Aorta (tissue), 5 donors: ENCODE measurements at regions not wholly inside any gene's neighbourhood (a gene's known extent, or its start where the extent isn't known, plus 50 kb on each side); places are given as distances from the start of the nearest gene placed in this dataset.
A peak's percentile ranks its signal among the peaks of the same experiment; 100 is the strongest.

Source experiments
- ATAC-seq: fragments of 200-7000 bp; cut with Tn5 transposase; one replicate; pipeline ENCODE4 v1.9.1; 2022; ENCODE audit warnings: moderate library complexity; ENCODE audit not compliant: low FRiP score
- DNase-seq, 2 donors: peaks; one replicate each; pipeline ENCODE4 v3.0.0-alpha.2; 2020
- H3K27ac ChIP-seq, 2 donors: one replicate each; pipeline ENCODE4 v1.5.1; 2013; ENCODE audit warnings: low read length in 2 of 2, mild to moderate bottlenecking in 2 of 2, moderate library complexity in 2 of 2, control low read depth in 1 of 2, inconsistent platforms in 1 of 2, low read depth in 1 of 2
- H3K27me3 ChIP-seq, 2 donors: one replicate each; pipeline ENCODE4 v1.6.1; 2013; ENCODE audit warnings: control low read depth in 1 of 2, low read length in 1 of 2, mild to moderate bottlenecking in 1 of 2, moderate library complexity in 1 of 2; ENCODE audit not compliant: insufficient read depth in 2 of 2, control insufficient read depth in 1 of 2
- H3K36me3 ChIP-seq, 2 donors: one replicate each; pipeline ENCODE4 v1.6.1; 2013; ENCODE audit warnings: control low read depth in 1 of 2, low read length in 1 of 2, mild to moderate bottlenecking in 1 of 2; ENCODE audit not compliant: insufficient read depth in 2 of 2, control insufficient read depth in 1 of 2
- H3K4me1 ChIP-seq, 2 donors: one replicate each; pipeline ENCODE4 v1.6.1; 2013; ENCODE audit warnings: low read length in 2 of 2, control low read depth in 1 of 2, mild to moderate bottlenecking in 1 of 2, moderate library complexity in 1 of 2; ENCODE audit not compliant: insufficient read depth in 2 of 2, control insufficient read depth in 1 of 2
- H3K4me3 ChIP-seq, 2 donors: one replicate each; pipeline ENCODE4 v1.5.1; 2013; ENCODE audit warnings: low read length in 2 of 2, control low read depth in 1 of 2, mild to moderate bottlenecking in 1 of 2
- H3K9me3 ChIP-seq: one replicate; pipeline ENCODE4 v1.6.1; 2013; ENCODE audit warnings: mild to moderate bottlenecking, low read length; ENCODE audit not compliant: control insufficient read depth
- WGBS, 2 donors: extraction: QIAGEN DNeasy Blood & Tissue Kit; methylation state at CpG; one replicate each; pipeline ENCODE4 v1.1.7; 2013; 5-methylcytosine and 5-hydroxymethylcytosine counted together
- intact Hi-C, 2 donors: fragments of 100-400 bp; cut with DNase I; formaldehyde crosslinking; loops; one replicate each; pipeline versions ENCODE4 v1.14.2 to v1.15.0; 2022
- donor health status: healthy with polysubstance abuse.
- donor health status: Bipolar disorder and iron deficiency.
- donor health status: DM: no; HTN: no; CAD: no.
- donor health status: DM: no; HTN: no; CAD: no.
- donor health status: DM: yes; HTN: yes; CAD: no.

GRCh38 chr1:239322369-239322768, 64.0 kb upstream of the CHRM3 start:
- H3K9me3 ChIP-seq: no peaks in the 10 kb centered on the region
- no peak overlapping the region for H3K4me3 ChIP-seq
- DNase-seq (no peak), ATAC-seq (no peak)
- 46 to 47% methylated on average over 4 of the region's 4 CpGs for WGBS, 2 donors
- intact Hi-C loops: no loop called here
- H3K36me3 ChIP-seq: no peaks in the 10 kb centered on the region
- no peak overlapping the region for H3K27ac ChIP-seq
- no peaks in the 10 kb centered on the region for H3K4me1 ChIP-seq
- no peaks in the 10 kb centered on the region for H3K27me3 ChIP-seq

DNA sequence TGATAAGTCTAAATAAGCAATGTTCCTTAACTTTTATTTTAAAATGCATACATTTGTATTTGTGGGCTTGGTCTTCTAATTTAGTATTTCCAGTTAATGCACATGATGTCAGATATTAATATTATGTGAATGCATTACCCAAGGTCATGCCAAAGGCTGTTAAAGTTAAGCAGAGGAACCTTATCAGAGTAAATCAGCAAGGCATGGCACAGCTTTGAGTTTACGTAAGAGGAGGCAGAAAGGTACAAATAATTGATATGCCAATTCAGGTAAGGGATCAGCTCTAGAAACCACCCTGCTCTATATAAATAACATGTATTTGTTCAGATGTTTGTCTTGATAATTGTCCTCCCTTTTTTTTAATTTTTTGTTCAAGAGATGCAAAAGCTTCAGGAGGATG, 64.5 kb upstream of the CHRM3 start:
- Histone ChIP-seq H3K4me3 (no peak overlapping the region), H3K36me3 (no peaks in the 10 kb centered on the region), H3K27me3 (no peaks in the 10 kb centered on the region), H3K9me3 (no peaks in the 10 kb centered on the region), H3K4me1 (no peaks in the 10 kb centered on the region), H3K27ac (no peak overlapping the region)
- intact Hi-C loops: no loop called here
- DNase-seq: no peak
- WGBS, 2 donors: 78 to 85% methylated on average over 1 of the region's 1 CpG
- no peak for ATAC-seq

DNA sequence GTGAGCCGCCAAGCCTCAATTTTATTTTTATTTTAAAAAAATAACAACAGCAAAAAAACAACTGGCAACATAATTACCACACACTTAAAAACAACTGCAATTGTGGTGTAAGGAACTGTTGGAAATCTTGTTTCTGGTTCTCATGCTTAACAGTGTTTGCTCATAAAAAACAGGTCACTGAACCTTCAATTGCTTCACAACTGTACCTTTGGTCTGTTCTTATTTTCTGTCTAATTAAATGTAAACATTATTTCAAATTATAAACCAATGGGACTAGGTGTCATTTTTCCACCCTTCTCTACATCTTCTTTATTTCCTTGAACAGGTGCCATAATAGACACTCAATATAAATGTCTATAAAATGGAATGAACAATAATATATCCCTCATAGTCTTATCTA, 68.4 kb upstream of the CHRM3 start:
- intact Hi-C loops: no loop called here
- no peak for ATAC-seq
- Histone ChIP-seq H3K4me3 (no peak overlapping the region), H3K36me3 (no peaks in the 10 kb centered on the region), H3K27me3 (no peaks in the 10 kb centered on the region), H3K4me1 (no peaks in the 10 kb centered on the region), H3K27ac (no peak overlapping the region), H3K9me3 (no peaks in the 10 kb centered on the region)
- 93 to 96% methylated on average over 1 of the region's 1 CpG for WGBS, 2 donors
- DNase-seq: no peak

DNA sequence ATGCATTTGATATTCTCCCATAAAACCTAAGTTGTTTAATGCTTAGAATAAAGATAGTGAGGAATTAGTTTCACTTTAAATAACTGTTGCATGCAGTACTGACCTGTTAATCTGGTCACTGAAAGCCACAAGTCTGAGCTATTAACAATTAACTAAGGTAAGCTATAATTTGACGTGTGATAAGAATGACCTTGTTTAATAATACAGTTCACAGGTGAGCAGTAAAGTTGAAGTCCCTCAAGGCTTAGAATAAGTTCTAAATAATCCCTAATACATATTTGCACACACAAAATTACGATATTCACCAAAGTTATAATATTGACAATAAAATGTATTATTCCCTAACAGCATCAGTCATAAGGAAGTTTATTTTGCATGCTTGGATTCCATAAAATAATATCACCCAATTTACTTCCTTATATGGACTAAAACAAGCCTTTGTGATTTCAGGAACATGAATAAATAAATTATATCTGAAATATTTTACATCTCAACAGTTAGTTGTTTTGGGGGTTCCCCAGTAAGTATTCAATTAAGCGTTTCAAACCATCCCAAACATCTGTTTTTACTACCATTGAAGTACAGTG, 70.6 kb upstream of the CHRM3 start:
- H3K27me3 ChIP-seq: no peaks in the 10 kb centered on the region
- peaks cover 1% of the 10 kb centered on the region for H3K9me3 ChIP-seq
- intact Hi-C loops: no loop called here
- no peak overlapping the region for H3K27ac ChIP-seq
- H3K36me3 ChIP-seq: no peaks in the 10 kb centered on the region
- no peak for DNase-seq
- WGBS, 2 donors: 71 to 76% methylated on average over 3 of the region's 3 CpGs
- H3K4me1 ChIP-seq: no peaks in the 10 kb centered on the region
- no peak for ATAC-seq
- H3K4me3 ChIP-seq: no peak overlapping the region

DNA sequence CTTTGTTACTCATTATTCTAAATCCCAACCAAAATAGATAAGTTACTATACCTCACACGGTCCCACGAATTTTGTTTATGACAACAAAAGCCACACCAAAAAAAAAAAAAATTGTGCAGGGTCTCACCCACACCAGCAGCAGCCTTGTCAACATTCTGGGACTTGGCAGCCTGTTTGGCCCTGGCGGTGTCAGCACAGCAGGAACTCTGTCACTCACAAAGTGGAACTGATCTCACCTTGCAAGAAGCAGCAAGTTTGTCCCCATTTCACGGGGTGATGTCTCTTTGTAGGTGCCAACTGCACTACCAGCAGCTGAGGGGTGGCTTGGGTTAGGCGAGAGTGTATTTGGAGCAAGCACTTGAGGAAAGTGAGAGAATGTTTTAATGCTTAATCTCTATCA, 75.0 kb upstream of the CHRM3 start:
- peaks cover 1% of the 10 kb centered on the region for H3K9me3 ChIP-seq
- no peak for ATAC-seq
- H3K27ac ChIP-seq: no peak overlapping the region
- no peaks in the 10 kb centered on the region for H3K27me3 ChIP-seq
- 69 to 73% methylated on average over 5 of the region's 5 CpGs for WGBS, 2 donors
- H3K36me3 ChIP-seq: no peaks in the 10 kb centered on the region
- H3K4me1 ChIP-seq: no peaks in the 10 kb centered on the region
- intact Hi-C loops: no loop called here
- DNase-seq: no peak
- H3K4me3 ChIP-seq: no peak overlapping the region

GRCh38 chr1:239308701-239309333, 77.6 kb upstream of the CHRM3 start:
- Histone ChIP-seq H3K4me3 (no peak overlapping the region), H3K27ac (no peak overlapping the region), H3K36me3 (no peaks in the 10 kb centered on the region), H3K27me3 (no peaks in the 10 kb centered on the region), H3K4me1 (no peaks in the 10 kb centered on the region), H3K9me3 (peaks cover 1% of the 10 kb centered on the region)
- ATAC-seq (no peak), DNase-seq (peak in 1 of 2 donors; percentile 55)
- intact Hi-C loops: no loop called here
- WGBS, 2 donors: 43 to 48% methylated on average over 6 of the region's 6 CpGs

- Histone ChIP-seq H3K27ac (no peak overlapping the region), H3K4me3 (no peak overlapping the region), H3K4me1 (no peaks in the 10 kb centered on the region), H3K27me3 (no peaks in the 10 kb centered on the region), H3K9me3 (peaks cover 1% of the 10 kb centered on the region), H3K36me3 (no peaks in the 10 kb centered on the region)
- WGBS, 2 donors: 35 to 74% methylated on average over 2 of the region's 2 CpGs
- no peak for DNase-seq
- intact Hi-C loops: no loop called here
- no peak for ATAC-seq
Measured at GRCh38 chr1:239307886-239308285, 78.5 kb upstream of the CHRM3 start.

DNA sequence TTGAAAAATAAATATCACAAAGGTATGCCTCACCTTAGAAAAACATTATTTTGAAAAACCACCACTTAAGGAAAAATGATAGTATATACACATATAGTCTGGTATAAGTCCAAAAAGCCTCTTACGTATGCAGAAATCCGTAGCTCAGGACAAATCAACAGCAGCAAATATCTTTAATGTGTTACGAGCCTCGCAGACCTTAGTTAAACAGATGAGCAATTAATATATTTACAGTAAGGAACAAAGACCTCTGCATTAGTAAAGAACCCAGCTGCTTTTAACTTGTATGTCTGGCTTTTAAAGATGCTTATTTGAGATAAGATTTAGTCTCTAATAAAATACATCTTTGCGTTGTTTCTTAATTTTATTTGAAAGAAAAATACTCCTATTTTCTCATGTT, 79.9 kb upstream of the CHRM3 start:
- Histone ChIP-seq H3K27ac (no peak overlapping the region), H3K4me3 (no peak overlapping the region), H3K27me3 (no peaks in the 10 kb centered on the region), H3K36me3 (no peaks in the 10 kb centered on the region), H3K9me3 (no peaks in the 10 kb centered on the region), H3K4me1 (no peaks in the 10 kb centered on the region)
- intact Hi-C loops: no loop called here
- ATAC-seq: no peak
- DNase-seq: no peak
- 51 to 70% methylated on average over 5 of the region's 5 CpGs for WGBS, 2 donors

- 96 to 97% methylated on average over 9 of the region's 9 CpGs for WGBS, 2 donors
- no peak overlapping the region for H3K4me3 ChIP-seq
- ATAC-seq: no peak
- H3K27ac ChIP-seq: no peak overlapping the region
- H3K9me3 ChIP-seq: no peaks in the 10 kb centered on the region
- H3K4me1 ChIP-seq: no peaks in the 10 kb centered on the region
- H3K27me3 ChIP-seq: no peaks in the 10 kb centered on the region
- intact Hi-C loops: no loop called here
- no peak for DNase-seq
- H3K36me3 ChIP-seq: no peaks in the 10 kb centered on the region
Measured at GRCh38 chr1:239303289-239303688, 83.1 kb upstream of the CHRM3 start.
